ENCODE measurements at regions not wholly inside any gene's neighbourhood (a gene's known extent, or its start where the extent isn't known, plus 50 kb on each side); places are given as distances from the start of the nearest gene placed in this dataset.
A peak's percentile ranks its signal among the peaks of the same experiment; 100 is the strongest.
"Not testable (repeated sequence)": the region's sequence is repeated elsewhere in the genome, so short reads cannot be mapped to it uniquely, and the experiment has no call there.

DNA sequence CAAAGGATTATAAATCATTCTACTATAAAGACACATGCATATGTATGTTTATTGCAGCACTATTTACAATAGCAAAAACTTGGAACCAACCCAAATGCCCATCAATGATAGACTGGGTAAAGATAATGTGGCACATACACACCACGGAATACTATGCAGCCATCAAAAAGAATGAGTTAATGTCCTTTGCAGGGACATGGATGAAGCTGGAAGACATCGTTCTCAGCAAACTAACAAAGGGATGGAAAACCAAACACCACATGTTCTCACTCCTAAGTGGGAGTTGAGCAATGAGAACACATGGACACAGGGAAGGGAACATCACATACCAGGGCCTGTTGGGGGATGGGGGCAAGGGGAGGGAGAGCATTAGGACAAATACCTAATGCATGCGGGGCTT, 133.2 kb downstream of the ATXN3L start:
- DNase-seq (ENCODE audit: low spot score), result not testable (repeated sequence)

DNA sequence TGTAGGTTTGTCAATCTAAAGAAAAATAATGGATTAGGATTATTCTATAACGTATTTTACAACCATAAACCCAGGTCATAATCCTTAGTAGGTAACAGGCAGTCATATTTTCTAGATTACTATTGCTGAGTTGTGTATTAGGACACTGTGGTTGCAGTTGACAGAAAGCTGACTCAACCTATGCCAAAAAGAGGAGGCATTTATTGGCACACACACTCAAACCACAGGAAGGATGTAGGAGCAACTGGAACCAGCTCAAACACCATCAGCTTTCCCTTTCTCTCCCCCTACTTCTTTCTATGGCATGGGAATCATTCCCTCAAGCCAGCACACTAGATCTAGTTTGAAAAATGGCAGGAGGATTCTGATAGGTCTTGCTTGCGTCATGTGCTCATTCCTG, 136.4 kb upstream of the FAM9C start:
- DNase-seq (ENCODE audit: low spot score), result peak; percentile 16

DNA sequence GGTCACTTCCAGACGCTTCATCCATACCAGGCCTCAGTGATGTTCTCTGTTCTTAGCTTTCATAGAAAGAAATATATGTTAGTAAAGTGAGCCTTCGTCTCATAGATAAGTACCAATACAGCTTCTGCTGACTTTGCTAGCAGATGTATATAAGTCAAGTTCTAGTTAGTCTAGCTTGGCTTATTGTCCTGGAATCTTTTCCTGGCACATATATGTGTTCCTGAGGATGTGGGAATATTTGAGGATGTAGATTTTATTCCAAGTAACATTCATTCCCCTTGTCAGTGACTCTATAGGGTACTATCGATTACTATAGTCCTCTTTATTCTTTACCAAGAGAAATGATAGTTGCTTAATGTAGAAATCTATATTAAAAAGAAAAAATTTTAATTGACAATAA, 135.2 kb upstream of the FAM9C start:
- no peak for DNase-seq (ENCODE audit: low spot score)

DNA sequence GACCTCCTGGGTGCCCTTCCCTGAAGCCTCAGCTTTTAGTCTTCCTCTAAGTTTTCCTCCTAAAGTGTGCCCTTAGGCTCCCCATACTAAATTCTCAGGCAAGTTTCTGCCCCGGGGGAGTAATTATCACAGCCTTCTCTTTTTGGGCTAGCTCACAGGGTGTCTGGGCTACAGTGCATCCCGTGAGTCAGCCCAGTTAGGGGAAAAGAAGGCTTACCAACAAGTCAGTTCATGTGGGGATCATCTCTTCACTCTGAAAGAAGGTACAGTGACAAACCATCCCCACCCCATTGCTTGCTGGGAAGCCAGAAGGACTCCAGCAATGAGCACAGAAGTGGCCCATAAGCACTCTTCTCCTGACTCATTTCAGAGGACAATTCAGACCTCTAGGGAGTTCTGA, 134.7 kb upstream of the FAM9C start:
- no peak for DNase-seq (ENCODE audit: low spot score)

DNA sequence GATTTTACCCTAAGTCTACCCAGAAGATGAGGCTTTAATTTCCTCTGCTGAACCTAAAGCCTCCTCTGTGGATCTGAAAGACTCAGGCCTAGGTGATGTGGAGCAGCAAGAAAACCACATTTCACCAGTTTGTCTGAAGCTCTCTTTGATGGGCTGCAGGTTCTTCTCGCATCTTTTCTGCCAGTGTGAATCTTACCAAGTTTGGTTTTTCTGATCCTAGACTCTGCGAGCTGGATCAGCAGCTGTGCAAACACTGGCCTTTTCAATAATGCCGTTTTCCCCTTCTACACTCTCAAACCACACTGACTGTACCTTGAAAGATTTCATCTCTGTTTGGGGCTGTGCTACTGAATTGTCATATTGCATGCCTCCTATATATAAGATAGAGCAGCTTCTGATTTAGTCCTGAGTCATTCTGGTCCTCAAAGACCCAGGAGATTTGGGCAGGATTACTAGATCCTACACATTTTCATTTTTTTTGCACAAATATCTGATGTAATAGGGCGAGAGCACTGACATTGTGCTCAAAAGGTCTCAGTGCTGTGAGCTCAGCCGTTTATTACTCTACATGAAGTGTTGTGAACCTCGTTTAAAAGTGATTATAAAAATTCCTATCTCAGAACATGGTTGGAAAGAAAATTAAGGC, 133.6 kb upstream of the FAM9C start:
- DNase-seq (ENCODE audit: low spot score), result no peak

DNA sequence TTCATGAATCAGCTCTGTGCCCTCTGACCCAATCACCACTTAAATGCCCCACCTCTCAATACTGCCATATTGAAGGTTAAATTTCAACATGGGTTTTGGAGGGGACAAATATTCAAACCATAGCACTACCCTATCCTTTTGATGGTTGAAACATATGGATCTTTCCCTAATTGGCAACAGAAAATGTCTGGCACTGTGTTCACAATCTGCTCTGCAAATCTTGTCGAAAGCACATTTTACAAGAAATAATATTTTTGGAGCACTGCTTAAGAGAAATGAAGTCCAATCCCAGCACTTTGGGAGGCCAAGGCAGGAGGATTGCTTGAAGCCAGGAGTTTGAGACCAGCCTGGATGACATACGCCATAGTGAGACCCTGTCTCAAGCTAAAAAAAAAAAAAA, 130.6 kb upstream of the FAM9C start:
- no peak for DNase-seq (ENCODE audit: low spot score)

DNA sequence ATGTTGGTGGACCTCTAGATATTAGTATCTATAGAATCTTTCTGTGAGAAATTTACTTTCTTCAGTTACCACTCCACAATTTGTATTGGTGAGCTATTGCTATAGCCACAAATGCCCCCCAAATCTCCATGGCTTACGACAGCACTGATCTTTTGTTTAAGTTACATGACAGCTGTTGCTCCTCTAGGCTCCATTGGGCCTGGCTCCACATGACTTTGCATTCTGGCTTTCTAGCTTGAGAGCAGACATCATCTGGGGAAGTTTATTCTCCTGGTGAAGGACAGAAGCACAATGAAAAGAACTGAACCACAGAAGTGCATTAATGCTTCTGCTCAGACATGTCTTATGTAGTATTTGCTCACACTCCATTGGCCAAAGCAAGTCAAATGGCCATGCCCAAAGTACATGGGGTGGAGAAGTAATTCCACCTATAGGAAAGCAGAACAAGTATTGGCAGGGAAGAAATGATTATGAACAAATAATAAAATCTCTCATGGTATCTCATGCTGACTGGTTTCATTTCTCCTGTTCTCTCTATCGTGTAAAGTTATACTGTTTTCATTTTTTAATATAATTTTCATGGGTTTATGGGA, 126.6 kb upstream of the FAM9C start:
- no peak for DNase-seq (ENCODE audit: low spot score)

DNA sequence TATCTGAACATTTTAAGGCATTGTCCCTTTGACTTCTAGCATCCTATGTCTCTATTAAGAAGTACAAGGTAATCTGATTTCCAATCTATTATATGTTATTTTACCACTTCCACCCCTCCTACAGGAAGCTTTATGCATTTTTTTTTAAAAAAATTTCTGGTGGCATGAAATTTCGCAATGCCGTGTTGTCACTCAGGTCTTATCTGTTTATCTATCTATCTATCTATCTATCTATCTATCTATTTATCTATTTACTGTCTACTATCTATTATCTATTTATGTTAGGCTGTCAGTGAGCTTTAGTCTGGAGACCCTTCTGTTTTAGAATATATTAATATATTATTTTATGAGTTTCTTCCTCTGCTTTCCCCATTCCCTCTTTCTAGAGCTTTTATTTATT, 125.3 kb upstream of the FAM9C start:
- DNase-seq (ENCODE audit: low spot score), result no peak

DNA sequence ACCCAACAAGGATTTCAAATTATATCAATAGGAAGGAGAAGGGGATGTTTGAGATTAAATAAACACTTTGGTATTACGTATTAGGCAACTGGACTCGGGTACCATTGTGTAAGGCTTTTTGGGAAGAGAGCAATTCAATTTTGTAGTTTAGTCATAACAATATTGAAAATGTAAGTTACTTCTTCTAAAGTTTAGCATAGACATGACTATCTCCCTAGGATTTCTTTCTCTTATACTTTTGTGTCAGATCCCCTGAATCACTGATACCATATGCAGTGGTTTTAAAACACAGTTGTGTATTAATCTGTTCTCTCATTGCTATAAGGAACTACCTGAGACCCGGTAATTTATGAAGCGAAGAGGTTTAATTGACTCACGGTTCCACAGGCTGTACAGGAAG, 123.8 kb upstream of the FAM9C start:
- no peak for DNase-seq (ENCODE audit: low spot score)

DNA sequence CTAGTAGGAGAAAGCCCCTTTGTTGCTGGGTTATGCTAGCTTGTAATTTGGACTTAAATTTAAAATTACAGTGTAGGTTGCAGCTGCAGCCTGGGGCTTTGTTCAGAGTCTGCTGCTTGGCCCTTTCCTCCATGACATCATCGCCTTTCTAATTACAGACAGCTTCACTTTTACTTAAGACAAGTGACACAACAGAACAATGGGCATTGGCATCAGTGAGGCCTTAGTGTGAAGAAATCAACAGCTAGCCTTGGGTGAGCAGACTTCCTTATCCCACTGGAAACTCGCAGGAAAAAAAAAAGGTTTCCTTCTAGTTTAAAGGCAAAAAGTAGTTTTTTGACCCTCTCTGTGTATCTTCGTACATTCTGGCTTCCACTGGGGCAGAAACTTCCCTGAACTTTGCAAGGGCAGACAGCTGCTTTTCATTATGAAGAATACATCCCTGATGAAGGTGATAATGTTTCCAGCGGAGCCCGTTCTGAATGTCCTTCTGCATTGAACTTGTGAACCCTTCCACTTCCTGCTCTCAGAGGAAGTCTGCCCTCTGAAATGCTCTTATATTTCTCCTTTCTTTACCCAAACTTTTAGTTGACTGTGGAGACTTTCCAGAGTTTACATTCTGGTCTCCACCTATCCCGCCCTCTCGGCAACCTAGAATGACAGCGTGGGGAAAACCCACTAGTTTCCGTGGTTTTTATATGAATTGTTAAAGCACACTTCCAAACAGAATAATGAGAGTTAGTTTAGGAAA, 123.2 kb upstream of the FAM9C start:
- DNase-seq (ENCODE audit: low spot score), result peak; percentile 10

DNA sequence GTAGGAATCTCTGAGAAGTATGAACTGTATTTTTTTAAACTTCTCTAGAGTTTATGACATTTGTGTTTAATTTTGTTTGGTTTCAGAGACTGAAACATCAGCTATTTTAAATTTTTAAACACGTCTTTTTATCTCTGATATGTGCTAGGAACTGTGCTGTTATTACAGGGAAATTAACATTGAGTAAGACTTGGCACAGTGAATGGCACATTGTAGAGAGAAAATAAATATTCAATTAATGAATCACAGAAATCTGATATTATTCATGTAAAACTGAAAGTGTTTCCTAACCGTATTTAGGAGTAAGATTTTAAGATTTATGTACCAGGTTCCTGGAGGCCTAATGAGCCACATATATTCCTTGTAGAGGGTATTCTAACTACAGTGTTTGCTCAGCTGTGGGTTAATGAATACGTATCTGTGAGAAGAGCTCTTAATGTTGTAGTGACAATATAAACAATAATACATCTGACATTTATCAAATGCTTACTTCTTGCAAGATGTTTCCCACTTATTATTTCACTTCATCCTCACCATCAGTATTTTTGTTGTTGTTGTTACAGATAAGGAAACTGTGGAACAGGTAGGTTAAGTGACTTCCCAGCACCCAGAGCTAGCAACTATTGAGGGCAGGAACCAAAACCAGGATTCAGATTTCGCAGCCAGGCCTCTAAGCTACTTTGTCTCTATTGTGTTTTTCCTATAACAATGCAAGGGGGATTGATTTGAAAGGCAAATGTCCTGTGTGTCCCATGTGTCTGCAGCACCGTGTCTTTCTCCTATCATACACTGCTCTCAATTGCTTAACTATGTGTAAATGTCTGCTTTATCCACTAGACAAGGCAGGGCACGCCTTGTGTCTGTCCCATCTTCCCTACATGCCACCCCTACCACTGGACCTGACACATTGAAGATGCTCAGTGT, 121.1 kb upstream of the FAM9C start:
- DNase-seq (ENCODE audit: low spot score), result no peak

DNA sequence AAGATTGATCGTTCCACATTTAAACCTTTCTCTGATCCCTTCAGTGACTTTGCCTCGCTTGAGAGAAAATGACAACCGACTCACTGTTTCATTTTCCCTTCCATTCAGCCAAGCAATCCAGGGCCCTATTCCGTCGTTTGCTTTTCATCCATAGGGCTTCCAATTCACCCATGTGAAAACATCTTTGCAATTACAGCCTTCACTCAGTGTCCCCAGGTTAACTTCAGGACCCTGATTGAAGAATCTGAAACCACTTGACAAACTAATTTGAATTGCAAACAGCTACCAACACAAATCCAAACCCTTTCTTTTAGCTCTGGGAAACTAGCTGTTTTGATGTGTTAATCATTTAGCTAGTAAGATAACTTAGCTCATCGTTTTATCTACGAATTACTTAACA, 120.2 kb upstream of the FAM9C start:
- no peak for DNase-seq (ENCODE audit: low spot score)

DNA sequence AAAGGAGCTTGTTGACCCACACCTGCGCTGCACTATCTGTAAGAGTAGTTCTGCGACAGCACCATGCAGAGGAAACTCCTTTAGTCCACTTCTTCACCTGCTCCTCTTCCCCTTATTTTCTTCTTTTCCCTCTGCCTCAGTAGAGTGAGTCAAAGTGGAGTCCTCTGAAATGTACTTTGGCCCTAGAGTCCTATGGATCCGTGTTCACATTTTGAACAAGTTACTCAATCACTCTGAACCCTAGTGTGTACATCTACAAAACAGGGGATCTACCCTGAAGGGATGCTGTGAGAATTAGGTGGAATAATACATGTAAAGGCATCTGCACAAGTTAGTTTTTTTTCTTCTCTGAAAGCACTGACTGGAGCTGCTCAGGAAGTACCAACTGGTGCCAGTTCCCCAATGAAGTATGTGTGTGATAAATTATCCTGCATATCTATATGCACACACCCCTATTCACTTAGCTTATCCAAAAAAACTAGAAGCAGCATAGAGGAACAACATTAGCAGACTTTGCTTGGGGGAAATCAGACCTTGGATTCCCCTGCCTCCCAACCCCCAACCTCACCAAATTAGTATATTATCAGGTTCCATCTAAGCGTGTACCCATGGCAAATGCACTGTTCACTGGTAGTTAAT, 118.5 kb upstream of the FAM9C start:
- no peak for DNase-seq (ENCODE audit: low spot score)

DNA sequence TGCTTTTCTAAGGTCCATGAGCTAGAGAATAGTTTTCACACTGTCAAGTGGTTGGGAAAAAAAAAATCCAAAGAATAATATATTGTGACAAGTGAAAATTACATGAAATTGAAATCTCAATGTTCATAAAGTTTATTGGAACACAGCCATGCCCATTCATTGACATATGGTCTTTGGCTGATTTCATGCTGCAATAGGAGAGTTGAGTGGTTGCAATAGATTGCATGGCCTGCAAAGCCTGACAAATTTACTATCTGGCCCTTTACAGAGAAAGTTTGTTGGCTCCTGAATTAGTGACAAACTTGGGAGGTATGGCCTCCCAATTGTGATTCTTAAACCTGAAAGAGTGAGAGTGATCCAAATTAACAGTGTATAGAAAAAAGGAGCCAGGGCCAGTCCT, 115.5 kb upstream of the FAM9C start:
- no peak for DNase-seq (ENCODE audit: low spot score)

DNA sequence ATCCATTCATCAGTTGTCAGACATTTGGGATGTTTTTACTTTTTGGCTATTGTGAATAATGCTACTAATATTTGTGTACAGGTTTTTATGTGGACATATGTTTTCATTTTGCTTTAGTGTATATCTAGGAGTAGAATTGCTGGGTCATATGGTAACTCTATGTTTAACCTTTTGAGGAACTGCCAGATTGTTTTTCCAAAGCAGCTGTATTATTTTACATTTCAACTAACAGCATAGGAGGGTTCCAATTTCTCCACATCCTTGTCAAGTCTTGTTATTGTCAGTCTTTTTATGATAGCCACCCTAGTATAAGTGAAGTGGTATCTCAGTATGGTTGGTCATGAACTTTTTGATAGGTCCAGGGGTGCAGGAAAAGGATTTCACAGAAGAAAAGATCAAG, 114.5 kb upstream of the FAM9C start:
- no peak for DNase-seq (ENCODE audit: low spot score)

DNA sequence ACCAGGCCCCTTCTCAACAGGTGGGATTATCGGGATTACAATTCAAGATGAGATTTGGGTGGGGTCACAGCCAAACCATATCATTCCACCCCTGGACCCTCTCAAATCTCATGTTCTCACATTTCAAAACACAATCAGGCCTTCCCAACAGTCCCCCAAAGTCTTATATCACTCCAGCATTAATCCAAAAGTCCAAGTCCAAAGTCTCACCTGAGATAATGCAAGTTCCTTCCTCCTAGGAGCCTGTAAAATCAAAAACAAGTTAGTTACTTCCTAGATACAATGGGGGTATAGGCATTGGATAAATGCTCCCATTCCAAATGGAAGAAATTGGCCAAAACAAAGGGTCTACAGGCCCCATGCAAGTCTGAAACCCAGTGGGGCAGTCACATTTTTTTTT, 111.1 kb upstream of the FAM9C start:
- DNase-seq (ENCODE audit: low spot score), result not testable (repeated sequence)

DNA sequence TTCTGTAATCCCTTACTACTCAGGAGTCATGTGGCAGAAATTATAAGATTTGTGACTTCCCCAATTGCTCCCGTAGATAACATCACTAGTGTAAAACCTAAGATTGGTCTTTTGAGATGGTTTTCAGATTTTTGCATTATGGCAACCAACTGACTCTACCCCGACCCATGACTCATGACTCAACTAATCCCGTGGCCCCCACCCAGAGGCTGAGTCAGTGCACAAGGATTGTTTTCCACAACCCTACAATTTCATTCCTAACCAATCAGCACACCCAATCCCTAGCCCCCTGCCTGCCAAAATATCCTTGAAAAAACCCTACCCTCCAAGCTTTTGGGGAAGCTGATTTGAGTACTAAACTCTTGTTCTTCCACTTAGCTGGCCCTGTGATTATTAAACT, 109.4 kb upstream of the FAM9C start:
- peak; percentile 9 for DNase-seq (ENCODE audit: low spot score)

DNA sequence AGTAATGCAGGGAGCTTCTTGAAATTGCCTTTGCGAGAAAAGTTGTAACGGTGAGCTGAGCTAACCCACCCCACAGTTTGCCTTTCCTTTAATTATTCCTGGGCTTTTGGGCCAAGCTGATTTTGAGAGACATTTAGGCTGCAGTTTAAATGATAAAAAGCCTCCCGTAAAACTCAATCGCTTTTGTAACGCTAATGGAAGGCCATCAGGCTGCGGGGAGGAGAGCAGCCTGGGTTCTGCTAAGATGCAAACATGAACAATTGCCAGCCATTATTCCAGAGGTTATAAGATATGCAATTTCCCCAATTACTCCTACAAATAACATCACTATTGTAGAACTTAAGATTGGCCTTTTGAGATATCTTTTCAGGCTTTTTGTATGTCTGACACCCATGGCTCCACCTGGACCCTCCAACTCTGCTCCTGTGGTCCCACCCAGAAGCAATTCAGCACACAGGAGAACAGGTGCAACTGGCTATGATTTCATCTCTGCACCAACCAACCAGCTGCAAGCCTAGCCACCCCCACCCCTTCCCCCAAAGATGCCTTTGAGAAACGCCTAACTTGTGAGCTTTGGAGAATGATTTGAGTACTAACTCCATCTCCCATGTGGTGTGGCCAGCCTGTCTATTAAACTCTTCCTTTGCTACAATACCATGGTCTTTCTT, 108.2 kb upstream of the FAM9C start:
- DNase-seq (ENCODE audit: low spot score), result no peak

DNA sequence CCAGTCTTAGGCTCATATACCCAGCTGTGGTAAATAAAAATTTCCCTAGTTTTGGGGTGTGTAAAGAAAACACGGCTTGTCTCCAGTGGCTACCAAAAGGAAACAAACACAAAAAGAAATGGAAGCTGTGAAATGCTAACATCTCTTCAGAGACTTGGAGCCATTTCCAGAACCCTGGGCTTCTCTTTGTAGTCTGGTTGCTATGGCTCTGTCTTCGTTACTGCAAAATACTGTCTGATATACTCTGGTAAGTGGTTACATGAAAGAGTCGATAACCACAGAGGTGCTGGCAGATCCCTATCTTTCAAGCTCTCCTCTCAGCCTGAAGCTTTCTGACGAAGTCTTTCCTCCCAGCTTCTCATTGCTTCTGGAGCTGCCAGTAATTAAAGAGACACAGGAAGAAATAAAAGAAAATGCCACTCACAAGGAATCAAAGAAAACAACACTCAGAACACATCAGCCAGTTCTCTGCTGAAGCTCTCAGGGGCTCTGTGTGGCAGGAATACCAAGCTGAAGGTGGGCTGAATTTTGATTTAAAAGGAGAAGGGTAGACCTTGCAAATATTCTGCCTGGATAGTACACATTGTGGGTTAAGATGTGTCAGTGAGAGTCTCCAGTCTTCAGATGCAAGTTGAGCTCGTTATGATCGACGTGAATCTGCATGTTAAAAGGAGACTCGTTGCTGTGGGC, 107.6 kb upstream of the FAM9C start:
- peak; percentile 19 for DNase-seq (ENCODE audit: low spot score)

DNA sequence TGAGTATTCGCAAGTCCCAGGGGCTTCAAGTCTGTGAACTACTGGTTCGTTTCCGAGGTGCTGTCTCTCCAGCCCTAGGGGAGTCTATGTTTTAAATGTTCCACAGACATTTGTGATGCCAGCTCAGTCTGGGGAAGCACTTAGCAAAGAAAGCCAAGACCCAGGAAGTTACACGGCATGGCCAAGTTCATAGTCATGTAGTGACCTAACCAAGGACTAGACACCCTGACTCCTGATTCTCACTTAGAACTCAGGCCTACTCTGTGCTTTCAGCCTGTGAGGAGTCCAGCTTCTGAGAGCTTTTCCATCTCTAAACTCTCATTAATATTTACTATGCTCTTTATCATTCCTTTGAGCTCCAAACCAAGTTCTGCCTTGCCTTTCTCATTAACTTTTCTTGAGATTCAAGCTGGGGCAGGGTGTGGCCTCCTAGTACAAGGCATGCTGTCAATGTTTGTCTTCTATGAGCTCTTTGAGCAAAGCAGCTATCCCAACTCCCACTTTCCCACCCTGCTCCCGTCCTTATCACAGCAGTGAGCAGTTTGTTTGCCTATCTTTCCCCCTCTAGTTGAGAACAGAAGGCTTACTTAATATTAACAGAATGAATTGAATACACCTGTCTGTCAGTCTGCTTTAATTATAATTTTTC, 105.4 kb upstream of the FAM9C start:
- no peak for DNase-seq (ENCODE audit: low spot score)
